ENCODE measurements at regions not wholly inside any gene's neighbourhood (a gene's known extent, or its start where the extent isn't known, plus 50 kb on each side); places are given as distances from the start of the nearest gene placed in this dataset.

DNA sequence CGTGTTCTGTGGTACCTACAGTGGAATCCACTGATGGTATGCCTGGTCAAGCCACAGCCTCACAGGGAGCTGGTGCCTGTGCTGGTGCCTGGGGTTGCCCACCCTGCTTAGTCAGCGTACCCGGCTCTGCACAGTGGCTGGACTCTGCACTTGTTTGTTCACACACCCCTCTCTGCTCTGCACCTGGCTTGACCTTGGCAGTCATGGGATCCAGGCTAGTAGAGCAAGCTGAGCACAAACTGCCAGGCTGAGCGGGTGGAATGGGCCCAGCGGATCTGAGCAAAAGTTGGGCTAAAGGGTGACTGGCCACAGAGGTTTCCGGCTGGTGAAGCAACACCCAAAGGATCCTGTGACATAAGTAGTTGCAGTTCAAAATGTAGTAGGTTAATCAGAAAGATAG is 163.5 kb downstream of the CDH19 start (continued):
- 0 out of 2 replicates have a peak, but pooled peaks have one; percentile 54 for TF ChIP-seq ZNF609 (CRISPR knock-in tag; IDR thresholded peaks at IDR 0.05; ENCODE audit: borderline replicate concordance)
- no peak for TF ChIP-seq SMC3 (IDR thresholded peaks at IDR 0.05; ENCODE audit: low read length)
- TF ChIP-seq PCBP1 (IDR thresholded peaks at IDR 0.05; ENCODE audit: borderline replicate concordance, low read depth, low read length): no peak
- TF ChIP-seq ZNF343 (CRISPR knock-in tag; IDR thresholded peaks at IDR 0.05): 0 out of 2 replicates have a peak, but pooled peaks have one; percentile 55
- TF ChIP-seq ZNF20 (CRISPR knock-in tag; IDR thresholded peaks at IDR 0.05): no peak
- peak; percentile 37; the same call in 1 of the 2 replicates for TF ChIP-seq SPEN (CRISPR knock-in tag; IDR thresholded peaks at IDR 0.05; ENCODE audit: low read depth)
- TF ChIP-seq HNF4G (IDR thresholded peaks at IDR 0.05; ENCODE audit: borderline replicate concordance, low read depth, low read length): no peak; the same call in 1 of the 2 replicates
- TF ChIP-seq HNF4G (CRISPR knock-in tag; IDR thresholded peaks at IDR 0.05; ENCODE audit: borderline replicate concordance, low read depth): peak; percentile 76; the same call in 1 of the 2 replicates
- TF ChIP-seq XRCC5 (optimal IDR thresholded peaks at IDR 0.05; ENCODE audit: low read length): peak; percentile 65
- TF ChIP-seq ZNF746 (CRISPR knock-in tag; IDR thresholded peaks at IDR 0.05): no peak
- TF ChIP-seq CBFB (CRISPR knock-in tag; IDR thresholded peaks at IDR 0.05): no peak
- TF ChIP-seq ELF4 (CRISPR knock-in tag; IDR thresholded peaks at IDR 0.05; ENCODE audit: borderline replicate concordance): no peak
- TF ChIP-seq ATF5 (CRISPR knock-in tag; IDR thresholded peaks at IDR 0.05; ENCODE audit: low read depth): no peak
- peak; percentile 44; the same call in 1 of the 2 replicates for TF ChIP-seq YEATS2 (CRISPR knock-in tag; IDR thresholded peaks at IDR 0.05; ENCODE audit: borderline replicate concordance)
- TF ChIP-seq ZNF839 (CRISPR knock-in tag; IDR thresholded peaks at IDR 0.05; ENCODE audit: borderline replicate concordance): no peak
- no peak for TF ChIP-seq SETDB1 (CRISPR knock-in tag; IDR thresholded peaks at IDR 0.05; ENCODE audit: borderline replicate concordance)
- TF ChIP-seq, protein P1, sequence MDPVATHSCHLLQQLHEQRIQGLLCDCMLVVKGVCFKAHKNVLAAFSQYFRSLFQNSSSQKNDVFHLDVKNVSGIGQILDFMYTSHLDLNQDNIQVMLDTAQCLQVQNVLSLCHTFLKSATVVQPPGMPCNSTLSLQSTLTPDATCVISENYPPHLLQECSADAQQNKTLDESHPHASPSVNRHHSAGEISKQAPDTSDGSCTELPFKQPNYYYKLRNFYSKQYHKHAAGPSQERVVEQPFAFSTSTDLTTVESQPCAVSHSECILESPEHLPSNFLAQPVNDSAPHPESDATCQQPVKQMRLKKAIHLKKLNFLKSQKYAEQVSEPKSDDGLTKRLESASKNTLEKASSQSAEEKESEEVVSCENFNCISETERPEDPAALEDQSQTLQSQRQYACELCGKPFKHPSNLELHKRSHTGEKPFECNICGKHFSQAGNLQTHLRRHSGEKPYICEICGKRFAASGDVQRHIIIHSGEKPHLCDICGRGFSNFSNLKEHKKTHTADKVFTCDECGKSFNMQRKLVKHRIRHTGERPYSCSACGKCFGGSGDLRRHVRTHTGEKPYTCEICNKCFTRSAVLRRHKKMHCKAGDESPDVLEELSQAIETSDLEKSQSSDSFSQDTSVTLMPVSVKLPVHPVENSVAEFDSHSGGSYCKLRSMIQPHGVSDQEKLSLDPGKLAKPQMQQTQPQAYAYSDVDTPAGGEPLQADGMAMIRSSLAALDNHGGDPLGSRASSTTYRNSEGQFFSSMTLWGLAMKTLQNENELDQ (CRISPR knock-in tag; IDR thresholded peaks at IDR 0.05; ENCODE audit: borderline replicate concordance): no peak
- TF ChIP-seq, protein P2, sequence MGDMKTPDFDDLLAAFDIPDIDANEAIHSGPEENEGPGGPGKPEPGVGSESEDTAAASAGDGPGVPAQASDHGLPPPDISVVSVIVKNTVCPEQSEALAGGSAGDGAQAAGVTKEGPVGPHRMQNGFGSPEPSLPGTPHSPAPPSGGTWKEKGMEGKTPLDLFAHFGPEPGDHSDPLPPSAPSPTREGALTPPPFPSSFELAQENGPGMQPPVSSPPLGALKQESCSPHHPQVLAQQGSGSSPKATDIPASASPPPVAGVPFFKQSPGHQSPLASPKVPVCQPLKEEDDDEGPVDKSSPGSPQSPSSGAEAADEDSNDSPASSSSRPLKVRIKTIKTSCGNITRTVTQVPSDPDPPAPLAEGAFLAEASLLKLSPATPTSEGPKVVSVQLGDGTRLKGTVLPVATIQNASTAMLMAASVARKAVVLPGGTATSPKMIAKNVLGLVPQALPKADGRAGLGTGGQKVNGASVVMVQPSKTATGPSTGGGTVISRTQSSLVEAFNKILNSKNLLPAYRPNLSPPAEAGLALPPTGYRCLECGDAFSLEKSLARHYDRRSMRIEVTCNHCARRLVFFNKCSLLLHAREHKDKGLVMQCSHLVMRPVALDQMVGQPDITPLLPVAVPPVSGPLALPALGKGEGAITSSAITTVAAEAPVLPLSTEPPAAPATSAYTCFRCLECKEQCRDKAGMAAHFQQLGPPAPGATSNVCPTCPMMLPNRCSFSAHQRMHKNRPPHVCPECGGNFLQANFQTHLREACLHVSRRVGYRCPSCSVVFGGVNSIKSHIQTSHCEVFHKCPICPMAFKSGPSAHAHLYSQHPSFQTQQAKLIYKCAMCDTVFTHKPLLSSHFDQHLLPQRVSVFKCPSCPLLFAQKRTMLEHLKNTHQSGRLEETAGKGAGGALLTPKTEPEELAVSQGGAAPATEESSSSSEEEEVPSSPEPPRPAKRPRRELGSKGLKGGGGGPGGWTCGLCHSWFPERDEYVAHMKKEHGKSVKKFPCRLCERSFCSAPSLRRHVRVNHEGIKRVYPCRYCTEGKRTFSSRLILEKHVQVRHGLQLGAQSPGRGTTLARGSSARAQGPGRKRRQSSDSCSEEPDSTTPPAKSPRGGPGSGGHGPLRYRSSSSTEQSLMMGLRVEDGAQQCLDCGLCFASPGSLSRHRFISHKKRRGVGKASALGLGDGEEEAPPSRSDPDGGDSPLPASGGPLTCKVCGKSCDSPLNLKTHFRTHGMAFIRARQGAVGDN (CRISPR knock-in tag; IDR thresholded peaks at IDR 0.05): peak; percentile 65
- no peak for TF ChIP-seq NCOA5 (CRISPR knock-in tag; IDR thresholded peaks at IDR 0.05)
